ENCODE measurements at regions not wholly inside any gene's neighbourhood (a gene's known extent, or its start where the extent isn't known, plus 50 kb on each side); places are given as distances from the start of the nearest gene placed in this dataset.

- no peaks in the 10 kb centered on the region for H3K9me3 Mint-ChIP-seq
- Histone ChIP-seq H3K4me3 (no peak overlapping the region), H3K27ac (ENCODE audit: low read depth) (no peak overlapping the region), H3K27me3 (ENCODE audit: insufficient read depth) (no peaks in the 10 kb centered on the region), H3K36me3 (ENCODE audit: insufficient read depth) (no peaks in the 10 kb centered on the region), H3F3A (replicated peaks; ENCODE audit: low read depth) (no peaks in the 10 kb centered on the region), H3K4me1 (ENCODE audit: insufficient read depth) (no peaks in the 10 kb centered on the region), H4K20me1 (replicated peaks; ENCODE audit: insufficient read depth) (no peaks in the 10 kb centered on the region), H3K9me2 (ENCODE audit: insufficient read depth) (no peaks in the 10 kb centered on the region), H2AFZ (peak overlapping the region; percentile 85; the same call in 1 of the 2 replicates), H3K4me2 (no peak overlapping the region), H3K79me2 (replicated peaks; ENCODE audit: insufficient read depth) (no peaks in the 10 kb centered on the region)
- no peak overlapping the region for H3K27ac Mint-ChIP-seq
- DNase-seq (ENCODE audit: low spot score) (peak; percentile 89), ATAC-seq (peak; percentile 99)
- H3K4me1 Mint-ChIP-seq: peaks cover 9% of the 10 kb centered on the region
- H3K36me3 Mint-ChIP-seq (ENCODE audit: low read depth): no peaks in the 10 kb centered on the region; the same call in 2 of the 3 replicates
- no peaks in the 10 kb centered on the region for H3K27me3 Mint-ChIP-seq (ENCODE audit: insufficient read depth, low read depth, poor library complexity)
- H3K4me3 Mint-ChIP-seq: no peak overlapping the region
- no peak for TF ChIP-seq ZNF462 (CRISPR knock-in tag; IDR thresholded peaks at IDR 0.05)
- peak; percentile 95 to 97 for TF ChIP-seq CTCF (conservative IDR thresholded peaks at IDR 0.05; ENCODE audit: low read depth in 2 of 2)
- no peak for TF ChIP-seq REST (IDR thresholded peaks at IDR 0.05; ENCODE audit: unreplicated experiment)
- TF ChIP-seq ZNF331 (CRISPR knock-in tag; IDR thresholded peaks at IDR 0.05; ENCODE audit: low read depth): no peak
- TF ChIP-seq NANOG (IDR thresholded peaks at IDR 0.05; ENCODE audit: borderline replicate concordance): no peak
- no peak for TF ChIP-seq ETS1 (IDR thresholded peaks at IDR 0.05)
- TF ChIP-seq JUNB (IDR thresholded peaks at IDR 0.05; ENCODE audit: unreplicated experiment): no peak
- no peak for TF ChIP-seq CREB1 (CRISPR knock-in tag; IDR thresholded peaks at IDR 0.05; ENCODE audit: low read depth)
Measured at GRCh38 chr10:94279835-94280709, 82.7 kb downstream of the NOC3L start.

All from GM23338 (cell line).